HCT116 (cell line): ENCODE measurements at regions not wholly inside any gene's neighbourhood (a gene's known extent, or its start where the extent isn't known, plus 50 kb on each side); places are given as distances from the start of the nearest gene placed in this dataset.

Source experiments
- ATAC-seq: fragments of 200-7000 bp; cut with Tn5 transposase; 2 replicates; pipeline ENCODE4 v1.9.1; 2020; ENCODE audit warnings: mild to moderate bottlenecking, moderate library complexity
- BruUV-seq: library from RNA; stranded (reverse); fragments of 400-500 nt; replicated peaks from 2 replicates; lab custom pipeline; 2021; lab: Mats Ljungman, UMichigan
- CTCF ChIA-PET: fragments of 300-600 bp; sonication (Branson Sonifier 250); formaldehyde crosslinking; loops from one replicate; lab custom pipeline; 2021; ENCODE audit warnings: antibody characterized with exemption; lab: Charles Lee
- POLR2A ChIA-PET: fragments of 300-600, 350-600 bp; sonication (Branson Sonifier 250); formaldehyde crosslinking; loops from one replicate; lab custom pipeline; 2021; ENCODE audit warnings: antibody characterized with exemption; lab: Charles Lee
- RAD21 ChIA-PET, 2 experiments: fragments of 300-600 bp; sonication (Branson Sonifier 250); formaldehyde crosslinking; loops; one replicate each; lab custom pipeline; 2023; ENCODE audit warnings: low total read pairs in 2 of 2; ENCODE audit not compliant: uncharacterized antibody in 2 of 2, unreplicated experiment in 2 of 2, low non-redundant PET in 1 of 2; lab: Charles Lee
- DNase-seq: peaks from one replicate; pipeline ENCODE4 v3.0.0-alpha.2; 2010; ENCODE audit warnings: low read depth, low spot score
- H2AFZ ChIP-seq: fragments of 200-600 bp; shearing (Covaris generic), sonication (generic); 2 replicates; pipeline ENCODE4 v1.6.1; 2017; ENCODE audit warnings: low read depth, mixed run types, mixed read lengths, antibody characterized with exemption, low read length; ENCODE audit not compliant: poor library complexity, severe bottlenecking
- H3K27ac ChIP-seq: 2 replicates; pipeline ENCODE4 v1.5.1; 2012; ENCODE audit warnings: low read depth, low read length
- H3K27me3 ChIP-seq: fragments of 200-600 bp; sonication (generic); 2 replicates; pipeline ENCODE4 v1.6.1; 2016; ENCODE audit warnings: mixed run types, low read length, mixed read lengths; ENCODE audit not compliant: insufficient read depth
- H3K36me3 ChIP-seq, 2 experiments: fragments of 200-500 bp in 1 of 2; fragments of 200-600 bp in 1 of 2; sonication (Bioruptor generic) in 1 of 2; sonication (generic) in 1 of 2; 2 replicates each; pipeline versions ENCODE4 v1.5.1 to v1.6.1; 2014 to 2016; ENCODE audit warnings: low read length in 2 of 2, inconsistent platforms in 1 of 2, mixed read lengths in 1 of 2, mixed run types in 1 of 2; ENCODE audit not compliant: insufficient read depth in 2 of 2, control insufficient read depth in 1 of 2
- H3K4me1 ChIP-seq, 2 experiments: fragments of 200-600 bp in 1 of 2; sonication (generic) in 1 of 2; 2 replicates each; pipeline versions ENCODE4 v1.5.1 to v1.6.1; 2012 to 2017; ENCODE audit warnings: low read length in 2 of 2, inconsistent platforms in 1 of 2, mild to moderate bottlenecking in 1 of 2, mixed read lengths in 1 of 2, mixed run types in 1 of 2, moderate library complexity in 1 of 2; ENCODE audit not compliant: insufficient read depth in 2 of 2, control insufficient read depth in 1 of 2
- H3K4me2 ChIP-seq: fragments of 200-600 bp; sonication (generic); 2 replicates; pipeline ENCODE4 v1.6.1; 2017; ENCODE audit warnings: mixed run types, low read length, mixed read lengths
- H3K4me3 ChIP-seq, 2 experiments: fragments of 200-600 bp in 1 of 2; sonication (generic) in 1 of 2; replicated peaks in 1 of 2; 2 replicates each; pipeline ENCODE4 v1.5.1; 2011 to 2016; ENCODE audit warnings: low read length in 2 of 2, control low read depth in 1 of 2, low read depth in 1 of 2, mild to moderate bottlenecking in 1 of 2, mixed read lengths in 1 of 2, mixed run types in 1 of 2
- H3K79me2 ChIP-seq: fragments of 200-600 bp; sonication (generic); 2 replicates; pipeline ENCODE4 v1.6.1; 2017; ENCODE audit warnings: mild to moderate bottlenecking, mixed run types, low read length, moderate library complexity, mixed read lengths; ENCODE audit not compliant: insufficient read depth
- H3K9ac ChIP-seq: fragments of 200-600 bp; sonication (generic); 2 replicates; pipeline ENCODE4 v1.6.1; 2016; ENCODE audit warnings: low read length, mixed read lengths
- H3K9me2 ChIP-seq: fragments of 200-600 bp; sonication (generic), shearing (Covaris generic); 2 replicates; pipeline ENCODE4 v1.6.1; 2017; ENCODE audit warnings: mixed run types, mild to moderate bottlenecking, moderate library complexity; ENCODE audit not compliant: insufficient read depth
- H3K9me3 ChIP-seq, 2 experiments: fragments of 200-500 bp in 1 of 2; fragments of 200-600 bp in 1 of 2; sonication (Bioruptor generic) in 1 of 2; sonication (generic) in 1 of 2; 2 replicates each; pipeline ENCODE4 v1.6.1; 2014 to 2017; ENCODE audit warnings: low read length in 2 of 2, mixed read lengths in 2 of 2, inconsistent platforms in 1 of 2, low read depth in 1 of 2, mild to moderate bottlenecking in 1 of 2, mixed run types in 1 of 2, moderate library complexity in 1 of 2; ENCODE audit not compliant: control insufficient read depth in 1 of 2, insufficient read depth in 1 of 2
- H4K20me1 ChIP-seq: fragments of 200-600 bp; sonication (generic), shearing (Covaris generic); 2 replicates; pipeline ENCODE4 v1.6.1; 2017; ENCODE audit warnings: mixed run types, mild to moderate bottlenecking, moderate library complexity; ENCODE audit not compliant: insufficient read depth
- ELF1 ChIP-seq: IDR thresholded peaks from 2 replicates; pipeline ENCODE4 v1.6.1; 2012; ENCODE audit warnings: low read depth, borderline replicate concordance
- POLR2AphosphoS5 ChIP-seq: IDR thresholded peaks from 2 replicates; pipeline ENCODE4 v1.6.1; 2011; ENCODE audit warnings: mild to moderate bottlenecking, low read depth, low read length, moderate library complexity
- SRF ChIP-seq: IDR thresholded peaks from 2 replicates; pipeline ENCODE4 v1.6.1; 2012; ENCODE audit warnings: low read depth
- intact Hi-C: fragments of 100-400 bp; cut with micrococcal nuclease; formaldehyde crosslinking; loops from 2 replicates; pipeline ENCODE4 v1.10.0; 2022
- TF ChIP-seq, protein P1 (sequence below), 3 experiments: fragments of 200-600 bp in 1 of 3; sonication (generic) in 1 of 3; IDR thresholded peaks in 2 of 3; conservative IDR thresholded peaks in 1 of 3; 2 replicates each; pipeline ENCODE4 v1.5.1; 2012 to 2017; ENCODE audit warnings: low read depth in 2 of 3, low read length in 2 of 3, antibody characterized with exemption in 1 of 3, borderline replicate concordance in 1 of 3, control low read depth in 1 of 3, mild to moderate bottlenecking in 1 of 3, mixed read lengths in 1 of 3, mixed run types in 1 of 3, moderate library complexity in 1 of 3; ENCODE audit not compliant: insufficient read depth in 1 of 3

DNA sequence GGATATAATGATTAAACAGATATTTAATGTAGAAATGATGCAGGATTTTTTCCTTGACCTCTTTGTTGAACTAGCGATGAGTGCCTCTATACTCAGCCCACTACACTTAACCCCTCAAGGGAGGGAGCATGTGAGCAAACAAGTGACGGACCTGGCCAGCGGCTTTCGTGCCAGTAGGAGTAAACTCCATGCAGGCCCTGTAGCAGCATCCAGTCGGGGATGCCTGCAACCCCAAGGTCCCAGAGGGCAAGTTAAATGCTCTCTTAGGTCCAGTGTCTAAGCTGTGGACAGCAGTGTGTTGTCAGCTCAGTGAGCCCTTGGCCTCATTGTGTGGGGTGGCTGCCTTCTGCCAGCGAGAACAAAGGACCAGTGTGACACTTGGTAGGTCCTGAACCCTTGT is 708.7 kb downstream of the TECRL start:
- intact Hi-C loops = no loop called here
- BruUV-seq = no TSS peak

DNA sequence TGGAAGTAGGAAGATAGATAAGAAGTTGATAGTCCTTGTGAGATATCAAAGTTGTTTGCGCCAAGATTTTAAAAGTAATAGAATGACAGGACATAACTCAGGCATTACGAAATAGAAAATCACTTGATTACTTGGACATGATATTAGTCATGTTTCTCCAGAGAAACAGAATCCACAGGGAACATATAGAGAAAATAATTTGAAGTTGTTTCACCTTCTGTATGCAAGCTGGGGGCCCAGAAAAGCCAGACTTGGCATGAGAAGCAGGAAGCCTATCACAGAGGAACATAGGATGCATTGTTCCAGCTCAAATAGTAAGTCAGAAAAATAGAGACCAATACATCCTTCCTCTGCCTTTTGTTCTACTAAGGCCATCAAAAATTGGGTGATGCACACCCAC is 715.9 kb downstream of the TECRL start:
- H3K4me2 ChIP-seq = no peak overlapping the region
- POLR2A ChIA-PET = no interaction called here

More for the DNA sequence above, 708.7 kb downstream of the TECRL start:
- H3K79me2 ChIP-seq = no peaks in the 10 kb centered on the region
- H3K27ac ChIP-seq = no peak overlapping the region
- RAD21 ChIA-PET = no interaction called here
- no peak for TF ChIP-seq SRF
- no peak for TF ChIP-seq POLR2AphosphoS5
- TF ChIP-seq, protein P1, sequence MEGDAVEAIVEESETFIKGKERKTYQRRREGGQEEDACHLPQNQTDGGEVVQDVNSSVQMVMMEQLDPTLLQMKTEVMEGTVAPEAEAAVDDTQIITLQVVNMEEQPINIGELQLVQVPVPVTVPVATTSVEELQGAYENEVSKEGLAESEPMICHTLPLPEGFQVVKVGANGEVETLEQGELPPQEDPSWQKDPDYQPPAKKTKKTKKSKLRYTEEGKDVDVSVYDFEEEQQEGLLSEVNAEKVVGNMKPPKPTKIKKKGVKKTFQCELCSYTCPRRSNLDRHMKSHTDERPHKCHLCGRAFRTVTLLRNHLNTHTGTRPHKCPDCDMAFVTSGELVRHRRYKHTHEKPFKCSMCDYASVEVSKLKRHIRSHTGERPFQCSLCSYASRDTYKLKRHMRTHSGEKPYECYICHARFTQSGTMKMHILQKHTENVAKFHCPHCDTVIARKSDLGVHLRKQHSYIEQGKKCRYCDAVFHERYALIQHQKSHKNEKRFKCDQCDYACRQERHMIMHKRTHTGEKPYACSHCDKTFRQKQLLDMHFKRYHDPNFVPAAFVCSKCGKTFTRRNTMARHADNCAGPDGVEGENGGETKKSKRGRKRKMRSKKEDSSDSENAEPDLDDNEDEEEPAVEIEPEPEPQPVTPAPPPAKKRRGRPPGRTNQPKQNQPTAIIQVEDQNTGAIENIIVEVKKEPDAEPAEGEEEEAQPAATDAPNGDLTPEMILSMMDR (IDR thresholded peaks at IDR 0.05 in 2 of 3, conservative IDR thresholded peaks at IDR 0.05 in 1 of 3; ENCODE audit: borderline replicate concordance in 1 of 3, insufficient read depth in 1 of 3, low read depth in 2 of 3, low read length in 2 of 3) = no peak
- H3K4me2 ChIP-seq = no peak overlapping the region
- H3K9me2 ChIP-seq = no peaks in the 10 kb centered on the region
- H4K20me1 ChIP-seq = no peaks in the 10 kb centered on the region
- peaks cover 6 to 19% of the 10 kb centered on the region in 2 experiments; a peak in 2 of 4 replicates for H3K9me3 ChIP-seq
- POLR2A ChIA-PET = no interaction called here
- ATAC-seq = no peak
- no peak overlapping the region for H3K4me3 ChIP-seq
- H3K4me1 ChIP-seq = no peaks in the 10 kb centered on the region
- no peaks in the 10 kb centered on the region for H3K27me3 ChIP-seq
- DNase-seq = no peak
- H3K9ac ChIP-seq = no peak overlapping the region
- H2AFZ ChIP-seq = no peak overlapping the region
- CTCF ChIA-PET = no interaction called here
- H3K36me3 ChIP-seq = no peaks in the 10 kb centered on the region

More for the DNA sequence above, 715.9 kb downstream of the TECRL start:
- Histone ChIP-seq H3K9ac (no peak overlapping the region), H2AFZ (no peak overlapping the region), H3K36me3 (no peaks in the 10 kb centered on the region)
- RAD21 ChIA-PET = no interaction called here
- DNase-seq = no peak
- BruUV-seq = no TSS peak
- no peak for TF ChIP-seq ELF1
- TF ChIP-seq, all 23 proteins: peak for 0
- no peaks in the 10 kb centered on the region for H3K79me2 ChIP-seq
- no peaks in the 10 kb centered on the region for H3K4me1 ChIP-seq
- no peak for ATAC-seq
- no peaks in the 10 kb centered on the region; the same call in 1 of the 2 replicates for H4K20me1 ChIP-seq
- peaks cover 8 to 14% of the 10 kb centered on the region in 2 experiments; a peak in 3 of 4 replicates for H3K9me3 ChIP-seq
- H3K27ac ChIP-seq = no peak overlapping the region
- intact Hi-C loops = no loop called here
- CTCF ChIA-PET = no interaction called here
- no peak overlapping the region for H3K4me3 ChIP-seq
- H3K27me3 ChIP-seq = no peaks in the 10 kb centered on the region
- H3K9me2 ChIP-seq = no peaks in the 10 kb centered on the region
